SK-N-SH (cell line): ENCODE measurements at regions not wholly inside any gene's neighbourhood (a gene's known extent, or its start where the extent isn't known, plus 50 kb on each side); places are given as distances from the start of the nearest gene placed in this dataset.

ENCODE experiments used
- CTCF ChIA-PET: fragments of 300-600, 350-600 bp; formaldehyde crosslinking; extraction: SDS; loops from one replicate; lab custom pipeline; 2021; lab: Yijun Ruan, JAX
- POLR2A ChIA-PET: fragments of 350-600 bp; sonication (Branson Sonifier 250); formaldehyde crosslinking; extraction: SDS; loops from one replicate; lab custom pipeline; 2020; ENCODE audit warnings: antibody characterized with exemption, inconsistent platforms; lab: Yijun Ruan, JAX
- DNase-seq: peaks from one replicate; pipeline ENCODE4 v3.0.0; 2012
- H2AFZ ChIP-seq: fragments of 200-600 bp; sonication (generic); 2 replicates; pipeline ENCODE4 v1.8.1; 2016; ENCODE audit warnings: antibody characterized with exemption, mild to moderate bottlenecking, low read depth
- H3F3A ChIP-seq: fragments of 200-600 bp; sonication (generic); replicated peaks from 2 replicates; pipeline ENCODE3; 2016; ENCODE audit warnings: antibody characterized with exemption, mild to moderate bottlenecking; ENCODE audit not compliant: insufficient read depth
- H3K27ac ChIP-seq, 2 experiments: fragments of 200-500 bp in 1 of 2; fragments of 200-600 bp in 1 of 2; sonication (Bioruptor generic) in 1 of 2; sonication (generic), shearing (Covaris generic) in 1 of 2; 2 replicates each; pipeline versions ENCODE4 v1.5.1 to v1.6.1; 2014 to 2016; ENCODE audit warnings: low read depth in 2 of 2, inconsistent platforms in 1 of 2, low read length in 1 of 2, mild to moderate bottlenecking in 1 of 2, mixed read lengths in 1 of 2
- H3K27me3 ChIP-seq: fragments of 200-600 bp; sonication (generic), shearing (Covaris generic); 2 replicates; pipeline ENCODE4 v1.6.1; 2016; ENCODE audit warnings: mixed run types; ENCODE audit not compliant: insufficient read depth
- H3K36me3 ChIP-seq, 2 experiments: fragments of 200-500 bp in 1 of 2; fragments of 200-600 bp in 1 of 2; sonication (Bioruptor generic) in 1 of 2; sonication (generic) in 1 of 2; replicated peaks in 1 of 2; 2 replicates each; pipeline versions ENCODE3 to v1.5.1; 2014 to 2016; ENCODE audit warnings: low read length in 1 of 2, mild to moderate bottlenecking in 1 of 2; ENCODE audit not compliant: insufficient read depth in 2 of 2, control insufficient read depth in 1 of 2
- H3K4me1 ChIP-seq, 2 experiments: fragments of 200-500 bp in 1 of 2; fragments of 200-600 bp in 1 of 2; sonication (Bioruptor generic) in 1 of 2; sonication (generic), shearing (Covaris generic) in 1 of 2; 2 replicates each; pipeline versions ENCODE4 v1.5.1 to v1.6.1; 2014 to 2016; ENCODE audit warnings: low read depth in 1 of 2, low read length in 1 of 2, mixed run types in 1 of 2; ENCODE audit not compliant: insufficient read depth in 2 of 2, control insufficient read depth in 1 of 2
- H3K4me2 ChIP-seq: fragments of 200-600 bp; sonication (generic), shearing (Covaris generic); 2 replicates; pipeline ENCODE4 v1.6.1; 2017; ENCODE audit warnings: mixed run types
- H3K4me3 ChIP-seq, 2 experiments: fragments of 200-500 bp in 1 of 2; fragments of 200-600 bp in 1 of 2; sonication (Bioruptor generic) in 1 of 2; sonication (generic), shearing (Covaris generic) in 1 of 2; 2 replicates each; pipeline versions ENCODE4 v1.5.1 to v1.8.1; 2014 to 2016; ENCODE audit warnings: low read depth in 2 of 2, inconsistent platforms in 1 of 2, low read length in 1 of 2, mild to moderate bottlenecking in 1 of 2, mixed read lengths in 1 of 2, moderate library complexity in 1 of 2
- H3K79me2 ChIP-seq: fragments of 200-600 bp; sonication (generic); 2 replicates; pipeline ENCODE4 v1.8.1; 2017; ENCODE audit warnings: mild to moderate bottlenecking; ENCODE audit not compliant: insufficient read depth
- H3K9ac ChIP-seq: fragments of 200-600 bp; sonication (generic); 2 replicates; pipeline ENCODE4 v1.6.1; 2017; ENCODE audit warnings: mixed run types
- H3K9me2 ChIP-seq: fragments of 200-600 bp; sonication (generic); 2 replicates; pipeline ENCODE4 v1.6.1; 2017; ENCODE audit warnings: mixed run types
- H3K9me3 ChIP-seq: fragments of 200-600 bp; sonication (generic); 2 replicates; pipeline ENCODE4 v1.6.1; 2017; ENCODE audit warnings: mixed run types, mild to moderate bottlenecking, moderate library complexity
- H4K20me1 ChIP-seq: fragments of 200-600 bp; sonication (generic); 2 replicates; pipeline ENCODE4 v1.6.1; 2017; ENCODE audit warnings: mild to moderate bottlenecking, mixed run types; ENCODE audit not compliant: insufficient read depth
- CHD2 ChIP-seq: fragments of 150-350 bp; IDR thresholded peaks from 2 replicates; pipeline ENCODE4 v1.6.1; 2018; ENCODE audit warnings: low read length; ENCODE audit not compliant: partially characterized antibody
- EP300 ChIP-seq, 2 experiments: IDR thresholded peaks; 2 replicates each; pipeline versions ENCODE4 v1.4.0 to v1.6.1; 2012; ENCODE audit warnings: borderline replicate concordance in 1 of 2, low read depth in 1 of 2, low read length in 1 of 2
- IRF3 ChIP-seq: fragments of 150-350 bp; IDR thresholded peaks from 2 replicates; pipeline ENCODE4 v1.6.1; 2016; ENCODE audit warnings: mild to moderate bottlenecking, low read depth, low read length
- MXI1 ChIP-seq: IDR thresholded peaks from 2 replicates; pipeline ENCODE4 v1.6.1; 2012; ENCODE audit warnings: mild to moderate bottlenecking, low read depth, low read length, improper control_type of control experiment
- NFIC ChIP-seq: IDR thresholded peaks from 2 replicates; pipeline ENCODE4 v1.4.0; 2012; ENCODE audit warnings: borderline replicate concordance
- NRF1 ChIP-seq: IDR thresholded peaks from 2 replicates; pipeline ENCODE4 v1.6.1; 2012; ENCODE audit warnings: low read depth, mild to moderate bottlenecking, low read length
- RAD21 ChIP-seq: IDR thresholded peaks from 2 replicates; pipeline ENCODE4 v1.6.1; 2012; ENCODE audit warnings: mild to moderate bottlenecking, low read length
- RFX5 ChIP-seq: IDR thresholded peaks from 2 replicates; pipeline ENCODE4 v1.6.1; 2012; ENCODE audit warnings: mild to moderate bottlenecking, improper control_type of control experiment, low read length
- SIN3A ChIP-seq: IDR thresholded peaks from 2 replicates; pipeline ENCODE4 v1.6.1; 2012; ENCODE audit warnings: low read depth, mild to moderate bottlenecking, low read length, moderate library complexity, borderline replicate concordance
- SMC3 ChIP-seq: IDR thresholded peaks from 2 replicates; pipeline ENCODE4 v1.6.1; 2012; ENCODE audit warnings: low read depth, low read length, improper control_type of control experiment
- TAF1 ChIP-seq: IDR thresholded peaks from 2 replicates; pipeline ENCODE4 v1.6.1; 2012; ENCODE audit warnings: low read depth, mild to moderate bottlenecking, low read length, moderate library complexity, borderline replicate concordance
- WGBS: methylation state at CpG from one replicate; pipeline ENCODE4 v1.1.6; 2017; ENCODE audit warnings: low lambda C conversion rate; 5-methylcytosine and 5-hydroxymethylcytosine counted together
- TF ChIP-seq, protein P1 (sequence below): fragments of 200-600 bp; sonication (generic); IDR thresholded peaks from 2 replicates; pipeline ENCODE4 v1.6.1; 2017; ENCODE audit warnings: antibody characterized with exemption, mild to moderate bottlenecking, moderate library complexity
- TF ChIP-seq, protein P2 (sequence below): IDR thresholded peaks from 2 replicates; pipeline ENCODE4 v1.4.0; 2012; ENCODE audit warnings: low read depth, borderline replicate concordance
- TF ChIP-seq, protein P3 (sequence below): IDR thresholded peaks from 2 replicates; pipeline ENCODE4; 2012
- TF ChIP-seq, protein P4 (sequence below): IDR thresholded peaks from 2 replicates; pipeline ENCODE4 v1.4.0; 2012; ENCODE audit warnings: low read depth, borderline replicate concordance

GRCh38 chr12:17322090-17322489, 716.1 kb upstream of the LMO3 start:
- TF ChIP-seq MXI1 (no peak), RAD21 (no peak), EP300 (IDR thresholded peaks at IDR 0.05; ENCODE audit: borderline replicate concordance in 1 of 2, low read depth in 1 of 2, low read length in 1 of 2) (no peak), SIN3A (no peak), SMC3 (no peak), CHD2 (no peak), RFX5 (no peak), TAF1 (no peak), IRF3 (no peak), NFIC (no peak), NRF1 (no peak)
- TF ChIP-seq, protein P1, sequence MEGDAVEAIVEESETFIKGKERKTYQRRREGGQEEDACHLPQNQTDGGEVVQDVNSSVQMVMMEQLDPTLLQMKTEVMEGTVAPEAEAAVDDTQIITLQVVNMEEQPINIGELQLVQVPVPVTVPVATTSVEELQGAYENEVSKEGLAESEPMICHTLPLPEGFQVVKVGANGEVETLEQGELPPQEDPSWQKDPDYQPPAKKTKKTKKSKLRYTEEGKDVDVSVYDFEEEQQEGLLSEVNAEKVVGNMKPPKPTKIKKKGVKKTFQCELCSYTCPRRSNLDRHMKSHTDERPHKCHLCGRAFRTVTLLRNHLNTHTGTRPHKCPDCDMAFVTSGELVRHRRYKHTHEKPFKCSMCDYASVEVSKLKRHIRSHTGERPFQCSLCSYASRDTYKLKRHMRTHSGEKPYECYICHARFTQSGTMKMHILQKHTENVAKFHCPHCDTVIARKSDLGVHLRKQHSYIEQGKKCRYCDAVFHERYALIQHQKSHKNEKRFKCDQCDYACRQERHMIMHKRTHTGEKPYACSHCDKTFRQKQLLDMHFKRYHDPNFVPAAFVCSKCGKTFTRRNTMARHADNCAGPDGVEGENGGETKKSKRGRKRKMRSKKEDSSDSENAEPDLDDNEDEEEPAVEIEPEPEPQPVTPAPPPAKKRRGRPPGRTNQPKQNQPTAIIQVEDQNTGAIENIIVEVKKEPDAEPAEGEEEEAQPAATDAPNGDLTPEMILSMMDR: no peak
- TF ChIP-seq, protein P2, sequence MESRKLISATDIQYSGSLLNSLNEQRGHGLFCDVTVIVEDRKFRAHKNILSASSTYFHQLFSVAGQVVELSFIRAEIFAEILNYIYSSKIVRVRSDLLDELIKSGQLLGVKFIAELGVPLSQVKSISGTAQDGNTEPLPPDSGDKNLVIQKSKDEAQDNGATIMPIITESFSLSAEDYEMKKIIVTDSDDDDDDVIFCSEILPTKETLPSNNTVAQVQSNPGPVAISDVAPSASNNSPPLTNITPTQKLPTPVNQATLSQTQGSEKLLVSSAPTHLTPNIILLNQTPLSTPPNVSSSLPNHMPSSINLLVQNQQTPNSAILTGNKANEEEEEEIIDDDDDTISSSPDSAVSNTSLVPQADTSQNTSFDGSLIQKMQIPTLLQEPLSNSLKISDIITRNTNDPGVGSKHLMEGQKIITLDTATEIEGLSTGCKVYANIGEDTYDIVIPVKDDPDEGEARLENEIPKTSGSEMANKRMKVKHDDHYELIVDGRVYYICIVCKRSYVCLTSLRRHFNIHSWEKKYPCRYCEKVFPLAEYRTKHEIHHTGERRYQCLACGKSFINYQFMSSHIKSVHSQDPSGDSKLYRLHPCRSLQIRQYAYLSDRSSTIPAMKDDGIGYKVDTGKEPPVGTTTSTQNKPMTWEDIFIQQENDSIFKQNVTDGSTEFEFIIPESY: no peak
- TF ChIP-seq, protein P3, sequence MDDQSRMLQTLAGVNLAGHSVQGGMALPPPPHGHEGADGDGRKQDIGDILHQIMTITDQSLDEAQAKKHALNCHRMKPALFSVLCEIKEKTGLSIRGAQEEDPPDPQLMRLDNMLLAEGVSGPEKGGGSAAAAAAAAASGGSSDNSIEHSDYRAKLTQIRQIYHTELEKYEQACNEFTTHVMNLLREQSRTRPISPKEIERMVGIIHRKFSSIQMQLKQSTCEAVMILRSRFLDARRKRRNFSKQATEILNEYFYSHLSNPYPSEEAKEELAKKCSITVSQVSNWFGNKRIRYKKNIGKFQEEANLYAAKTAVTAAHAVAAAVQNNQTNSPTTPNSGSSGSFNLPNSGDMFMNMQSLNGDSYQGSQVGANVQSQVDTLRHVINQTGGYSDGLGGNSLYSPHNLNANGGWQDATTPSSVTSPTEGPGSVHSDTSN: no peak
- TF ChIP-seq, protein P4, sequence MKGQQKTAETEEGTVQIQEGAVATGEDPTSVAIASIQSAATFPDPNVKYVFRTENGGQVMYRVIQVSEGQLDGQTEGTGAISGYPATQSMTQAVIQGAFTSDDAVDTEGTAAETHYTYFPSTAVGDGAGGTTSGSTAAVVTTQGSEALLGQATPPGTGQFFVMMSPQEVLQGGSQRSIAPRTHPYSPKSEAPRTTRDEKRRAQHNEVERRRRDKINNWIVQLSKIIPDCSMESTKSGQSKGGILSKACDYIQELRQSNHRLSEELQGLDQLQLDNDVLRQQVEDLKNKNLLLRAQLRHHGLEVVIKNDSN: no peak
- Histone ChIP-seq H3F3A (no peaks in the 10 kb centered on the region), H3K9me2 (no peaks in the 10 kb centered on the region), H2AFZ (no peak overlapping the region), H3K4me2 (no peak overlapping the region), H3K27me3 (no peaks in the 10 kb centered on the region), H3K79me2 (no peaks in the 10 kb centered on the region), H3K9ac (no peak overlapping the region), H3K9me3 (peaks cover 13% of the 10 kb centered on the region; the same call in 1 of the 2 replicates), H3K36me3 (no peaks in the 10 kb centered on the region), H4K20me1 (no peaks in the 10 kb centered on the region), H3K27ac (no peak overlapping the region), H3K4me1 (no peaks in the 10 kb centered on the region), H3K4me3 (no peak overlapping the region)
- POLR2A ChIA-PET: no interaction called here
- no peak for DNase-seq
- CTCF ChIA-PET: interaction anchor here (0.7 kb wide), 1 partner anchor 18 kb away, joined by 3 read pairs; no protein-coding TSS in a partner anchor
- 9% methylated on average over 2 of the region's 2 CpGs for WGBS
